ENCODE measurements at regions not wholly inside any gene's neighbourhood (a gene's known extent, or its start where the extent isn't known, plus 50 kb on each side); places are given as distances from the start of the nearest gene placed in this dataset.

- H3K36me3 ChIP-seq (ENCODE audit: control insufficient read depth in 2 of 2, extremely low read depth in 1 of 2, insufficient read depth in 2 of 2, low read length in 2 of 2) = no peaks in the 10 kb centered on the region
- no peak overlapping the region for H3K27ac ChIP-seq (ENCODE audit: control insufficient read depth, insufficient read depth, low read length)
- no peak for FAIRE-seq
- DNase-seq (ENCODE audit: low read depth, low spot score) = no peak
- peaks cover 2% of the 10 kb centered on the region for H3K9me3 ChIP-seq (ENCODE audit: control insufficient read depth, low read depth, low read length)
- H4K20me1 ChIP-seq (ENCODE audit: control insufficient read depth, extremely low read depth, insufficient read depth, low read length) = no peaks in the 10 kb centered on the region
- dilution Hi-C loops (cut with MboI; ENCODE audit: extremely low pct_ligation_motif_present, low sequenced_read_pairs) = no loop called here
- H3K27me3 ChIP-seq (ENCODE audit: control insufficient read depth, extremely low read depth, insufficient read depth, low read length) = no peaks in the 10 kb centered on the region
- no peak for TF ChIP-seq CTCF (optimal IDR thresholded peaks at IDR 0.05 in 1 of 3, IDR thresholded peaks at IDR 0.05 in 1 of 3, conservative IDR thresholded peaks at IDR 0.05 in 1 of 3; ENCODE audit: extremely low read depth in 1 of 3, insufficient read depth in 2 of 3, low read length in 3 of 3)
- TF ChIP-seq EZH2 (IDR thresholded peaks at IDR 0.05; ENCODE audit: low read length) = no peak
- no peak overlapping the region for H2AFZ ChIP-seq (ENCODE audit: control insufficient read depth, low read length)
- no peak overlapping the region for H3K9ac ChIP-seq (ENCODE audit: control insufficient read depth, extremely low read depth, insufficient read depth, low read length)
- H3K79me2 ChIP-seq (ENCODE audit: control insufficient read depth, insufficient read depth, low read length) = no peaks in the 10 kb centered on the region
- no peak overlapping the region for H3K4me2 ChIP-seq (ENCODE audit: control insufficient read depth, extremely low read depth, insufficient read depth, low read depth, low read length)
- H3K4me1 ChIP-seq (ENCODE audit: control insufficient read depth, extremely low read depth, insufficient read depth, low read length) = no peaks in the 10 kb centered on the region
- H3K9me1 ChIP-seq (ENCODE audit: control insufficient read depth, extremely low read depth, insufficient read depth, low read length) = no peaks in the 10 kb centered on the region
- no peak overlapping the region for H3K4me3 ChIP-seq (ENCODE audit: control insufficient read depth in 2 of 3, extremely low read depth in 1 of 3, insufficient read depth in 2 of 3, low read depth in 1 of 3, low read length in 3 of 3)
Observed at GRCh38 chr13:86383561-86383960, 584.3 kb upstream of the SLITRK6 start.

GRCh38 chr13:86397635-86398034 lies 598.4 kb upstream of the SLITRK6 start:
- H3K4me2 ChIP-seq (ENCODE audit: control insufficient read depth, extremely low read depth, insufficient read depth, low read depth, low read length) = no peak overlapping the region
- H3K27me3 ChIP-seq (ENCODE audit: control insufficient read depth, extremely low read depth, insufficient read depth, low read length) = no peaks in the 10 kb centered on the region
- H3K9me1 ChIP-seq (ENCODE audit: control insufficient read depth, extremely low read depth, insufficient read depth, low read length) = no peaks in the 10 kb centered on the region
- H3K4me3 ChIP-seq (ENCODE audit: control insufficient read depth in 2 of 3, extremely low read depth in 1 of 3, insufficient read depth in 2 of 3, low read depth in 1 of 3, low read length in 3 of 3) = no peak overlapping the region
- no peaks in the 10 kb centered on the region for H3K36me3 ChIP-seq (ENCODE audit: control insufficient read depth in 2 of 2, extremely low read depth in 1 of 2, insufficient read depth in 2 of 2, low read length in 2 of 2)
- H3K79me2 ChIP-seq (ENCODE audit: control insufficient read depth, insufficient read depth, low read length) = no peaks in the 10 kb centered on the region
- H3K4me1 ChIP-seq (ENCODE audit: control insufficient read depth, extremely low read depth, insufficient read depth, low read length) = no peaks in the 10 kb centered on the region
- DNase-seq (ENCODE audit: low read depth, low spot score) (no peak), FAIRE-seq (no peak)
- H3K9ac ChIP-seq (ENCODE audit: control insufficient read depth, extremely low read depth, insufficient read depth, low read length) = no peak overlapping the region
- dilution Hi-C loops (cut with MboI; ENCODE audit: extremely low pct_ligation_motif_present, low sequenced_read_pairs) = no loop called here
- H3K9me3 ChIP-seq (ENCODE audit: control insufficient read depth, low read depth, low read length) = no peaks in the 10 kb centered on the region
- no peak overlapping the region for H3K27ac ChIP-seq (ENCODE audit: control insufficient read depth, insufficient read depth, low read length)
- TF ChIP-seq EZH2 (IDR thresholded peaks at IDR 0.05; ENCODE audit: low read length) (no peak), CTCF (optimal IDR thresholded peaks at IDR 0.05 in 1 of 3, IDR thresholded peaks at IDR 0.05 in 1 of 3, conservative IDR thresholded peaks at IDR 0.05 in 1 of 3; ENCODE audit: extremely low read depth in 1 of 3, insufficient read depth in 2 of 3, low read length in 3 of 3) (no peak)
- no peak overlapping the region for H2AFZ ChIP-seq (ENCODE audit: control insufficient read depth, low read length)
- no peaks in the 10 kb centered on the region for H4K20me1 ChIP-seq (ENCODE audit: control insufficient read depth, extremely low read depth, insufficient read depth, low read length)
